ENCODE measurements at regions not wholly inside any gene's neighbourhood (a gene's known extent, or its start where the extent isn't known, plus 50 kb on each side); places are given as distances from the start of the nearest gene placed in this dataset.

- H3K4me3 ChIP-seq (ENCODE audit: control insufficient read depth, low read depth, low read length), result no peak overlapping the region
- TF ChIP-seq CTCF (IDR thresholded peaks at IDR 0.05; ENCODE audit: control insufficient read depth, insufficient read depth, low read depth, low read length, missing control alignments), result no peak
These were observed 259.4 kb downstream of the NR2F2 start for GRCh38 chr15:96589864-96590263.

GRCh38 chr15:96593735-96594134, 263.2 kb downstream of the NR2F2 start:
- no peak for DNase-seq (ENCODE audit: low read depth)
- no peak for TF ChIP-seq CTCF (IDR thresholded peaks at IDR 0.05; ENCODE audit: control insufficient read depth, insufficient read depth, low read depth, low read length, missing control alignments)
- no peak overlapping the region for H3K4me3 ChIP-seq (ENCODE audit: control insufficient read depth, low read depth, low read length)

More at GRCh38 chr15:96589864-96590263, 259.4 kb downstream of the NR2F2 start:
- DNase-seq (ENCODE audit: low read depth), result no peak

- DNase-seq (ENCODE audit: low read depth), result no peak
- H3K4me3 ChIP-seq (ENCODE audit: control insufficient read depth, low read depth, low read length), result no peak overlapping the region
- no peak for TF ChIP-seq CTCF (IDR thresholded peaks at IDR 0.05; ENCODE audit: control insufficient read depth, insufficient read depth, low read depth, low read length, missing control alignments)
These were observed 265.5 kb downstream of the NR2F2 start for GRCh38 chr15:96595951-96596350.

- no peak for TF ChIP-seq CTCF (IDR thresholded peaks at IDR 0.05; ENCODE audit: control insufficient read depth, insufficient read depth, low read depth, low read length, missing control alignments)
- no peak for DNase-seq (ENCODE audit: low read depth)
- no peak overlapping the region for H3K4me3 ChIP-seq (ENCODE audit: control insufficient read depth, low read depth, low read length)
These were observed 268.0 kb downstream of the NR2F2 start for GRCh38 chr15:96598514-96598913.

- no peak for DNase-seq (ENCODE audit: low read depth)
- no peak overlapping the region for H3K4me3 ChIP-seq (ENCODE audit: control insufficient read depth, low read depth, low read length)
- TF ChIP-seq CTCF (IDR thresholded peaks at IDR 0.05; ENCODE audit: control insufficient read depth, insufficient read depth, low read depth, low read length, missing control alignments), result no peak
These were observed 268.8 kb downstream of the NR2F2 start for GRCh38 chr15:96599268-96599667.

- no peak for DNase-seq (ENCODE audit: low read depth)
- no peak for TF ChIP-seq CTCF (IDR thresholded peaks at IDR 0.05; ENCODE audit: control insufficient read depth, insufficient read depth, low read depth, low read length, missing control alignments)
- H3K4me3 ChIP-seq (ENCODE audit: control insufficient read depth, low read depth, low read length), result no peak overlapping the region
These were observed 269.9 kb downstream of the NR2F2 start for GRCh38 chr15:96600350-96600749.

- no peak for TF ChIP-seq CTCF (IDR thresholded peaks at IDR 0.05; ENCODE audit: control insufficient read depth, insufficient read depth, low read depth, low read length, missing control alignments)
- no peak for DNase-seq (ENCODE audit: low read depth)
- no peak overlapping the region for H3K4me3 ChIP-seq (ENCODE audit: control insufficient read depth, low read depth, low read length)
These were observed 276.1 kb downstream of the NR2F2 start for GRCh38 chr15:96606617-96607016.

All from AG09309 (cell line).